NCI-H82 (cell line): ENCODE measurements at regions not wholly inside any gene's neighbourhood (a gene's known extent, or its start where the extent isn't known, plus 50 kb on each side); places are given as distances from the start of the nearest gene placed in this dataset.

Source experiments
- DNase-seq: peaks from one replicate; lab custom pipeline; 2025; lab: John Stamatoyannopoulos, UW

DNA sequence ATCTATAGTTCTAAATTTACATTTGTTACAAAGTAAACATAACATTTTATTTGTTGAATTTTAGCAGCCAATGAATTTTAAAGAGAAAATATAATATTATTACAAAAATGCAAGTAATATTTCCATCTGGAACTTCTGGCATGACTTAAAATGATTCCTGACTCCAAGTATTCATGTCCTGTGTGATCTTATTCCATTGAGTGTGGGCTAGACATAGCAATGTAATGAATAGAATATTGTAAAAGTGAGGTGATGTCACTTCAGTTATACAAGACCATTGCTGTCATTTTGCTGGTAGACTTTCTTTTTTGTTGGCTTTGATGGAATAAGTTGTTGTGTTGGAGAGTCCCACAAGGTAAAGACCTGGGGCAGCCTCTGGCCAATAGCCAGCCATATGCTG lies 912.2 kb upstream of the PIK3C3 start:
- no peak for DNase-seq

GRCh38 chr18:41038071-41038470 lies 917.0 kb upstream of the PIK3C3 start:
- no peak for DNase-seq

DNA sequence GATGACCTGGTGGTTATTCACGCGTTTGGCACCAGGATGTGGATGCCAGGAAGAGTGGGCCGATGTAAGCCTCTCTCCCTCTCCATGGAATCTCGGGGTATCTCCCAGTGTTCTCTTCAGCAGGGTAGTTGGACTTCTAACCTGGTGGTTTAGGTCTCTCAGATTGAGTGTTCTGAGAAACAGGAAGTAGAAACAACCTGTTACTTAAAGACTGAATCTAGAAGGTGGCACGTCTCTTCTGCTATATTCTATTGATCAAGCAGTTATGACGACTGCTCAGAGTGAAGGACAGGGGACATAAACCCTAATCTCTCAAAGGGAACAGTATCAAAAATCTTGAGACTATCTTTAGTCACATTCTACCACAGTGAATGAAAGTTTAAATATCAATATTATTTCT lies 918.7 kb upstream of the PIK3C3 start:
- no peak for DNase-seq

DNA sequence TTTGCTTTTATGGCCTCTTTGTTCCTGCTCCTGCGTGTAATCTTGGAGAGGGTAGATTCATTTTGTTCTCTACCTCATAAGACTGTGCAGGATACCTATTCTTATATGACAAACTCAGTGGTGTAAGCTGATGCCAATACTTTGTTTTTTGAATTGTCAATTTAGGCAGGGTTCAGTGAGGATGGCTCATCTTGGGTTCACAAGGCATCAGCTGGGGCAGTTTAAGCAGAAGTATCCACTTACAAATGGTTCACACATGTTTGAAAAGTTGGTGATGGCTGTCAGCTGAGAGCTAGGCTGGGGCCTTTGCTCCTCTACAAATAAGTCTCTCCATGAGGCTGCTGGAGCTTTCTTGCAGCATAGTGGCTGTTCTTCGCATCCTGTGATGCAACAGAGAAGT lies 920.6 kb upstream of the PIK3C3 start:
- DNase-seq: no peak

GRCh38 chr18:41025666-41026065 lies 929.4 kb upstream of the PIK3C3 start:
- DNase-seq: no peak

DNA sequence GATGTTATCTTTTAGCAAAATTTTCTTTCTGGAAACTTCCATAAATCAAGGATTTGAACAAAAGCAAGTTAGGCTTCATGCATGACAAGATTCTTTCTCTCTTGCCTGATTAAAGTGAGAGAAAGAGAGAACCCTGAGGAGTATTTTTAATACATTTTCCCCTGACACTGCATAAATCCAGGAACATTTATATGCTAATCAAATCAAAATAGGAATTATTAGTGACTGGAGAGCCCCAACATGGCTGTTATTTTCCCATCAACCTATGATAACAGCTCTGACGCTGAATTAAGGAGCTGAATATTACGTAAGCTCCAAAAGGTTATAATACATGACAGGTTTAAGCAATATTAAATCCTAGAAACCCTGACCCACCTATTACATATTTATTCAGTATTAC lies 930.2 kb upstream of the PIK3C3 start:
- DNase-seq: no peak

- DNase-seq: no peak
Observed at GRCh38 chr18:41022484-41022883, 932.5 kb upstream of the PIK3C3 start.

- DNase-seq: no peak
Observed at GRCh38 chr18:41021089-41021488, 933.9 kb upstream of the PIK3C3 start.

DNA sequence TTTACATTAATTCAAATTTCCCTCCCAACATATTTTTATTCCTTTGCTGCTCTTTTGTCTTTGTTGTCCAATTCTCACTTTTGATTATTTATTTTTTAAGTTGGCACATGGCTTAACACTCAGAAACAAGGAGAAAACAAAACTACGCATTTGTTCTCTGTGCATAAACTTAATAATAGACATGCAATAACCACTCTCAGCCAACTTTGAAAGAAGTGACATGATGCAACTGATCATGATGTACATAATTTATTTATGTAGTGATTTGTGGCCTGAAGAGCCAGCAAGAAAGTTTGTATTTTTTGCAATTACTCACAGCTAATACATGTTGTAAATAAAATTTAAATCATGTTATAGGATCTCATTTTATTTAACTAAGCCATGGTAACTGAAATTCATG lies 942.8 kb upstream of the PIK3C3 start:
- DNase-seq: no peak

DNA sequence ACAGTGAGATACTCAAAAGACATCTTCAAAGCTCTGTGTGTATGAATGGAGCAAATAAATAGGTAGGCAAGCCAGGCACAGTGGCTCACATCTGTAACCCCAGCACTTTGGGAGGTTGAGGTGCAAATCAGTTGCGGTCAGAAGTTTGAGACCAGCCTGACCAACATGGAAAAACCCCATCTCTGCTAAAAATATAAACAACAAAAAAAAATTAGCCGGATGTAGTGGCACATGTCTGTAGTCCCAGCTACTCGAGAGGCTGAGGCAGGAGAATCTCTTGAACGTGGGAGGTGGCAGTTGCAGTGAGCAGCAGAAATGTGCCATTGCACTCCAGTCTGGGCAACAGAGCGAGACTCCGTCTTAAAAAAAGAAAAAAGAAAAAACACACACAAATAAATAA lies 945.1 kb upstream of the PIK3C3 start:
- no peak for DNase-seq

DNA sequence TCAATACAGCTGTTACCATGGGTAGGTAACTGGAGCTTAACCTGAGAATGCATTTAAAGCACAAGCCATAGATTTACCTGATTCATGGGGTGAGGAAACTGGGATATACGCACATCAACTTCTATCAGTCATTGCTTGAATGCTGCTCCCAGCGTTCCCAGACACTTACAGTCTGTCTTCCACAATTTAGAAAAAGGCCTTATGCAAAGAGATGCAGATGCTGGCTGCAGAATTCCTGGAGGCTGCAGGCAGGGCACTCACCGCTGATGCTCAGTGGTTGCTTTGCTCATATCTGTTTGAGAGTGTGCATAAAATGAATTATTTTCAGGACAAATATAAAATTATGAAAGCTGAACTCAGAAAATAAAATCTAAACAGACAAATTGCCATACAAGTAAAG lies 950.7 kb upstream of the PIK3C3 start:
- no peak for DNase-seq

- no peak for DNase-seq
Observed at GRCh38 chr18:40995529-40995928, 959.5 kb upstream of the PIK3C3 start.

GRCh38 chr18:40993363-40993762 lies 961.7 kb upstream of the PIK3C3 start:
- no peak for DNase-seq

DNA sequence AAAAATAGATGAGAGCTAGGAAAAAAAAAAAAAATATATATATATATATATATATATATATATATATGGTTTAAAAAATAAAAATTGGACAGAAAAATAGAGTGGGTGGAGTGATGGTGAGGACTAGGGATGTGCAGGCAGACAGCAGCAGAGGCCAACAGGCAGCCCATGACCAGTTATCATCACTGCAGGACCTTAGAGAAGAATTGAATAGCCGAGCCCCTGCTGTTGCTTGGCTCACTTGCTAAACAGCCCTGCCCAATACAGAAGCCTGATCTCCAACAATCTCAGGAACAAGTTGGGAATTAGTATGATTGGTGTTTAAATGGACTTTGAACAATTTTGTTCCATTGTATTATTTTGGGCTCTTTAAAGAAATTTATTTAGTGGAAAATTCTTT lies 967.5 kb upstream of the PIK3C3 start:
- DNase-seq: no peak

DNA sequence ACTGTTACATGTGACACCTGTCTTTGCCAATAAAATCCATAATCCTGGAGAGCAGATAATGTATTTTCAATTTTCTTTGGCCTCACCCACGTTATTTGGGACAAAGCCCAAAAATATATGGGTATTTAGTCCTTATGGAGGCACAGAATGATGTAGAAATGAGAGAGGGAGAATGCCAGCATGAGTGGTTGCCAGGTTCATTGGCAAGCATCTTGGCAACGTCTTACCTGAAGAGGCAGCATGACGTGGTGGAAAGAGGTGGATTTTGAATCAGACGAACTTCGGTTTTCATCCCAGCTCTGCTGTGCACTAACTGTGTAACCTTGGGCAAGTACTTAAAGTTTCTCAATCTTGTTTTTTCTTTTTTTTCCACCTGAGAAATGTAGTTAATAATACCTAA lies 969.6 kb upstream of the PIK3C3 start:
- DNase-seq: no peak

GRCh38 chr18:40984856-40985255 lies 970.2 kb upstream of the PIK3C3 start:
- no peak for DNase-seq

- DNase-seq: no peak
Observed at GRCh38 chr18:40983835-40984234, 971.2 kb upstream of the PIK3C3 start.

GRCh38 chr18:40980171-40980570 lies 974.9 kb upstream of the PIK3C3 start:
- no peak for DNase-seq

DNA sequence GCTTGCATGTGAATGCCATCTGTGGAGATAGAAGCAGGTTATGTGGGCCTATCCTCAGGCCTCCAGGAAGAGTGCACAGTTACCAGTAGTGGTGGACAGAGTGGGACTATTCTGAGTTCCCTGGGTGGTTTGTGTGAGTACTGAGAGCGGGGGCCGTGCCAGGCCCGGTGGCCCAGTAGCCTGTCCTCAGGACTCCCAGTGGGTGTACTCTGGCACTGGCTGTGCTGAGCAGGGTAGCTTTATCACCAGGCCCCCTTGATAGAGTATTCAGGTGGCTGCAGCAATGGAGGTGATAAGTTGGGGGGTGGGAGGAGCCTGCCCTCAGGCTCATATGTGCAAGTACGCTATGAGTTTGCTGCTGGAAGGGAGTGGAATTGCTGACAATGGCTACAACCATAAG lies 979.0 kb upstream of the PIK3C3 start:
- DNase-seq: no peak

- DNase-seq: no peak
Observed at GRCh38 chr18:40974448-40974847, 980.6 kb upstream of the PIK3C3 start.

DNA sequence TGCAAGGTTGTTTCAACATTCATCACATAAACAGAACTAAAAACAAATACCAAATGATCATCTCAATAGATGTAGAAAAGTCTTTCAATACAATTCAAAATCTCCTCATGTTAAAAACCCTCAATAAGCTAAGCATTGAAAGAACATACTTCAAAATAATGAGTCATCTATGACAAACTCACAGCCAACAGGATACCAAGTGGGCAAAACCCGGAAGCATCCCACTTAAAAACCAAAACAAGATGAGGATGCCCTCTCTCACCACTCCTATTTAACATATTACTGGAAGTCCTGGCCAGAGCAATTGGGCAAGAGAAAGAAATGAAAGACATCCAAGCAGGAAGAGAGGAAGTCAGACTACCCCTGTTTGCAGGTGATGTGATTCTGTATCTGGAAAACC lies 992.2 kb upstream of the PIK3C3 start:
- DNase-seq: no peak

GRCh38 chr18:40957533-40958070 lies 997.4 kb upstream of the PIK3C3 start:
- no peak for DNase-seq

DNA sequence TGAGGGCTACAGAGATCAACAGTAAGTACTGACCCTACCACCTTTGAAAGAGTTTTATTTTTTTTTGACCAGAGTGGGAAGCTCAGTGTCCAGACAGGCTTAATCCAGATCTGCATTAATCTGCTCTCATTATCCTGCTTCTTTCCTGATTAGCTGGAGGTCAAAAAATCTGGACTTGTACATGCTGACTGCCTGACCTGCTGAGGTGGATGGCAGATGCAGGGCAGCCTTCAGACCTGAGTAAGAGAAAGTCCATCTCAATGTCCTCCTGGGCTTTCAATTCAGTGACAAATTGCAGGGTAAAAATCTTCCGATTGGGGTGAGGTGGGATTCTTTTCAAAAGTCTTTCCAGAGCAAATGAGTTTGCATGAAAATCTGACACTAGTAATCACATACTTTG lies 998.8 kb upstream of the PIK3C3 start:
- DNase-seq: peak; percentile 25

GRCh38 chr18:40955351-40955750 lies 999.7 kb upstream of the PIK3C3 start:
- no peak for DNase-seq
